ENCODE measurements at regions not wholly inside any gene's neighbourhood (a gene's known extent, or its start where the extent isn't known, plus 50 kb on each side); places are given as distances from the start of the nearest gene placed in this dataset.

GRCh38 chr4:24689212-24689611 lies 104.9 kb upstream of the DHX15 start:
- no peak overlapping the region for H2AFZ ChIP-seq (ENCODE audit: low read length)
- H3K9me3 ChIP-seq (replicated peaks; ENCODE audit: insufficient read depth, low read length), result no peaks in the 10 kb centered on the region
- DNase-seq, result no peak
- H3K79me2 ChIP-seq (ENCODE audit: low read length), result no peaks in the 10 kb centered on the region
- H3K27me3 ChIP-seq (replicated peaks; ENCODE audit: insufficient read depth, low read length), result no peaks in the 10 kb centered on the region
- no peaks in the 10 kb centered on the region for H3K9me2 ChIP-seq (replicated peaks; ENCODE audit: insufficient read depth, low read length)
- H3K9ac ChIP-seq (ENCODE audit: low read length), result no peak overlapping the region
- no peak for TF ChIP-seq EZH2 (optimal IDR thresholded peaks at IDR 0.05; ENCODE audit: low read depth, low read length)
- TF ChIP-seq EZH2phosphoT487 (IDR thresholded peaks at IDR 0.05; ENCODE audit: low read length), result no peak
- TF ChIP-seq CTCF (IDR thresholded peaks at IDR 0.05; ENCODE audit: low read length), result no peak
- no peak overlapping the region for H3K4me3 ChIP-seq (ENCODE audit: low read length)
- H3K4me1 ChIP-seq (ENCODE audit: low read length), result no peaks in the 10 kb centered on the region
- H3K27ac ChIP-seq (ENCODE audit: low read length), result no peak overlapping the region
- H4K20me1 ChIP-seq (ENCODE audit: insufficient read depth, low read length), result no peaks in the 10 kb centered on the region
- no peak overlapping the region for H3K4me2 ChIP-seq (ENCODE audit: low read depth, low read length)
- no peaks in the 10 kb centered on the region for H3K36me3 ChIP-seq (replicated peaks; ENCODE audit: insufficient read depth, low read length)
- H3F3A ChIP-seq (ENCODE audit: insufficient read depth, low read length), result no peaks in the 10 kb centered on the region

GRCh38 chr4:24690436-24690835 lies 104.9 kb upstream of the SOD3 start:
- Histone ChIP-seq H3K79me2 (ENCODE audit: low read length) (no peaks in the 10 kb centered on the region), H3K36me3 (replicated peaks; ENCODE audit: insufficient read depth, low read length) (no peaks in the 10 kb centered on the region), H3K9ac (ENCODE audit: low read length) (no peak overlapping the region), H3F3A (ENCODE audit: insufficient read depth, low read length) (no peaks in the 10 kb centered on the region), H3K9me2 (replicated peaks; ENCODE audit: insufficient read depth, low read length) (no peaks in the 10 kb centered on the region), H3K4me1 (ENCODE audit: low read length) (no peaks in the 10 kb centered on the region), H3K27ac (ENCODE audit: low read length) (no peak overlapping the region), H3K4me2 (ENCODE audit: low read depth, low read length) (no peak overlapping the region), H2AFZ (ENCODE audit: low read length) (no peak overlapping the region), H4K20me1 (ENCODE audit: insufficient read depth, low read length) (no peaks in the 10 kb centered on the region), H3K9me3 (replicated peaks; ENCODE audit: insufficient read depth, low read length) (no peaks in the 10 kb centered on the region), H3K4me3 (ENCODE audit: low read length) (no peak overlapping the region), H3K27me3 (replicated peaks; ENCODE audit: insufficient read depth, low read length) (no peaks in the 10 kb centered on the region)
- TF ChIP-seq EZH2 (optimal IDR thresholded peaks at IDR 0.05; ENCODE audit: low read depth, low read length) (no peak), CTCF (IDR thresholded peaks at IDR 0.05; ENCODE audit: low read length) (no peak), EZH2phosphoT487 (IDR thresholded peaks at IDR 0.05; ENCODE audit: low read length) (no peak)
- no peak for DNase-seq

GRCh38 chr4:24693636-24694035 lies 101.7 kb upstream of the SOD3 start:
- no peak overlapping the region for H3K4me2 ChIP-seq (ENCODE audit: low read depth, low read length)
- no peak overlapping the region for H3K27ac ChIP-seq (ENCODE audit: low read length)
- H3K9me2 ChIP-seq (replicated peaks; ENCODE audit: insufficient read depth, low read length), result no peaks in the 10 kb centered on the region
- H4K20me1 ChIP-seq (ENCODE audit: insufficient read depth, low read length), result no peaks in the 10 kb centered on the region
- no peaks in the 10 kb centered on the region for H3K27me3 ChIP-seq (replicated peaks; ENCODE audit: insufficient read depth, low read length)
- no peak overlapping the region for H3K4me3 ChIP-seq (ENCODE audit: low read length)
- no peaks in the 10 kb centered on the region for H3K79me2 ChIP-seq (ENCODE audit: low read length)
- no peaks in the 10 kb centered on the region for H3F3A ChIP-seq (ENCODE audit: insufficient read depth, low read length)
- TF ChIP-seq CTCF (IDR thresholded peaks at IDR 0.05; ENCODE audit: low read length) (no peak), EZH2 (optimal IDR thresholded peaks at IDR 0.05; ENCODE audit: low read depth, low read length) (no peak), EZH2phosphoT487 (IDR thresholded peaks at IDR 0.05; ENCODE audit: low read length) (no peak)
- no peak for DNase-seq
- no peak overlapping the region for H2AFZ ChIP-seq (ENCODE audit: low read length)
- H3K36me3 ChIP-seq (replicated peaks; ENCODE audit: insufficient read depth, low read length), result no peaks in the 10 kb centered on the region
- no peak overlapping the region for H3K9ac ChIP-seq (ENCODE audit: low read length)
- H3K9me3 ChIP-seq (replicated peaks; ENCODE audit: insufficient read depth, low read length), result no peaks in the 10 kb centered on the region
- no peaks in the 10 kb centered on the region for H3K4me1 ChIP-seq (ENCODE audit: low read length)
